CD4-positive, alpha-beta T cell (primary cell): ENCODE measurements at regions not wholly inside any gene's neighbourhood (a gene's known extent, or its start where the extent isn't known, plus 50 kb on each side); places are given as distances from the start of the nearest gene placed in this dataset.
"Not testable (repeated sequence)": the region's sequence is repeated elsewhere in the genome, so short reads cannot be mapped to it uniquely, and the experiment has no call there.

Source experiments
- ATAC-seq: fragments of 200-7000 bp; cut with Tn5 transposase; one replicate; pipeline ENCODE4 v1.10.0; 2022; ENCODE audit warnings: mild to moderate bottlenecking; ENCODE audit not compliant: poor library complexity
- CTCF ChIA-PET: fragments of 350-600 bp; sonication (Branson Sonifier 250); formaldehyde crosslinking; loops from one replicate; lab custom pipeline; 2021; ENCODE audit warnings: antibody characterized with exemption, inconsistent platforms; lab: Charles Lee
- POLR2A ChIA-PET: fragments of 350-600 bp; sonication (Branson Sonifier 250); formaldehyde crosslinking; loops from one replicate; lab custom pipeline; 2021; ENCODE audit warnings: antibody characterized with exemption, inconsistent platforms; lab: Charles Lee
- DNase-seq, 14 experiments: peaks; one replicate each; pipeline ENCODE4 v3.0.0-alpha.2; 2013 to 2020; ENCODE audit warnings: mixed read lengths in 2 of 14
- H3K27ac ChIP-seq, 2 donors: one replicate each; pipeline versions ENCODE4 v1.5.1 to v1.7.0; 2013; ENCODE audit warnings: low read length in 2 of 2, low read depth in 1 of 2, mild to moderate bottlenecking in 1 of 2
- H3K27me3 ChIP-seq, 2 experiments: 1 replicate in 1 of 2; 2 replicates in 1 of 2; pipeline versions ENCODE4 v1.6.1 to v1.7.0; 2013; ENCODE audit warnings: low read length in 2 of 2, control low read depth in 1 of 2, mild to moderate bottlenecking in 1 of 2, moderate library complexity in 1 of 2; ENCODE audit not compliant: insufficient read depth in 2 of 2, control insufficient read depth in 1 of 2
- H3K36me3 ChIP-seq: one replicate; pipeline ENCODE4 v1.6.1; 2013; ENCODE audit warnings: low read length, control low read depth; ENCODE audit not compliant: insufficient read depth
- H3K4me1 ChIP-seq: one replicate; pipeline ENCODE4 v1.6.1; 2013; ENCODE audit warnings: low read length, control low read depth; ENCODE audit not compliant: insufficient read depth
- H3K4me3 ChIP-seq: one replicate; pipeline ENCODE4 v1.5.1; 2013; ENCODE audit warnings: mild to moderate bottlenecking, low read length, moderate library complexity
- H3K9me3 ChIP-seq, 2 experiments: 1 replicate in 1 of 2; 2 replicates in 1 of 2; pipeline versions ENCODE4 v1.6.1 to v1.7.0; 2013; ENCODE audit warnings: low read length in 2 of 2, mild to moderate bottlenecking in 2 of 2, control low read depth in 1 of 2, moderate library complexity in 1 of 2; ENCODE audit not compliant: control insufficient read depth in 1 of 2, insufficient read depth in 1 of 2
- H3K27ac Mint-ChIP-seq: one replicate; pipeline ENCODE4 v1.8.0; 2020; ENCODE audit warnings: mixed read lengths
- H3K27me3 Mint-ChIP-seq: one replicate; pipeline ENCODE4 v1.8.0; 2021; ENCODE audit warnings: mixed read lengths
- H3K36me3 Mint-ChIP-seq: one replicate; pipeline ENCODE4 v1.8.0; 2021; ENCODE audit warnings: low read depth, mixed read lengths
- H3K4me1 Mint-ChIP-seq: one replicate; pipeline ENCODE4 v1.8.0; 2021; ENCODE audit warnings: low read depth, mixed read lengths
- H3K4me3 Mint-ChIP-seq: one replicate; pipeline ENCODE4 v1.8.0; 2020; ENCODE audit warnings: mild to moderate bottlenecking, mixed read lengths
- H3K9me3 Mint-ChIP-seq: one replicate; pipeline ENCODE4 v1.8.0; 2020; ENCODE audit warnings: mixed read lengths
- intact Hi-C, 2 experiments: fragments of 100-400 bp; cut with DNase I in 1 of 2; cut with micrococcal nuclease in 1 of 2; formaldehyde crosslinking; loops; one replicate each; pipeline versions ENCODE4 v1.15.1 to v1.9.0; 2023 to 2025; cut with DNase I, micrococcal nuclease
- TF ChIP-seq, protein P1 (sequence below): fragments of 200-600 bp; IDR thresholded peaks from one replicate; pipeline ENCODE4 v1.8.0; 2022; ENCODE audit warnings: antibody characterized with exemption, mild to moderate bottlenecking

- Mint-ChIP-seq H3K36me3 (no peaks in the 10 kb centered on the region), H3K27me3 (peaks cover 7% of the 10 kb centered on the region), H3K4me1 (no peaks in the 10 kb centered on the region), H3K9me3 (peaks cover 3% of the 10 kb centered on the region), H3K27ac (no peak overlapping the region), H3K4me3 (no peak overlapping the region)
- ATAC-seq (no peak), DNase-seq (no peak)
- intact Hi-C loops = no loop called here
- Histone ChIP-seq H3K27ac (no peak overlapping the region), H3K4me1 (no peaks in the 10 kb centered on the region), H3K4me3 (no peak overlapping the region), H3K36me3 (no peaks in the 10 kb centered on the region), H3K9me3 (peaks cover 0 to 5% of the 10 kb centered on the region in 2 experiments), H3K27me3 (no peaks in the 10 kb centered on the region)
- TF ChIP-seq, protein P1, sequence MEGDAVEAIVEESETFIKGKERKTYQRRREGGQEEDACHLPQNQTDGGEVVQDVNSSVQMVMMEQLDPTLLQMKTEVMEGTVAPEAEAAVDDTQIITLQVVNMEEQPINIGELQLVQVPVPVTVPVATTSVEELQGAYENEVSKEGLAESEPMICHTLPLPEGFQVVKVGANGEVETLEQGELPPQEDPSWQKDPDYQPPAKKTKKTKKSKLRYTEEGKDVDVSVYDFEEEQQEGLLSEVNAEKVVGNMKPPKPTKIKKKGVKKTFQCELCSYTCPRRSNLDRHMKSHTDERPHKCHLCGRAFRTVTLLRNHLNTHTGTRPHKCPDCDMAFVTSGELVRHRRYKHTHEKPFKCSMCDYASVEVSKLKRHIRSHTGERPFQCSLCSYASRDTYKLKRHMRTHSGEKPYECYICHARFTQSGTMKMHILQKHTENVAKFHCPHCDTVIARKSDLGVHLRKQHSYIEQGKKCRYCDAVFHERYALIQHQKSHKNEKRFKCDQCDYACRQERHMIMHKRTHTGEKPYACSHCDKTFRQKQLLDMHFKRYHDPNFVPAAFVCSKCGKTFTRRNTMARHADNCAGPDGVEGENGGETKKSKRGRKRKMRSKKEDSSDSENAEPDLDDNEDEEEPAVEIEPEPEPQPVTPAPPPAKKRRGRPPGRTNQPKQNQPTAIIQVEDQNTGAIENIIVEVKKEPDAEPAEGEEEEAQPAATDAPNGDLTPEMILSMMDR = no peak
- CTCF ChIA-PET = no interaction called here
- POLR2A ChIA-PET = no interaction called here
Observed at GRCh38 chr3:158954420-158954819, 152.6 kb downstream of the MFSD1 start.

- H3K27me3 ChIP-seq, DNase-seq, intact Hi-C loops, H3K9me3 ChIP-seq, H3K36me3 Mint-ChIP-seq, H3K27ac ChIP-seq, POLR2A ChIA-PET, H3K4me3 ChIP-seq, H3K4me1 Mint-ChIP-seq, H3K9me3 Mint-ChIP-seq, H3K4me3 Mint-ChIP-seq, H3K27me3 Mint-ChIP-seq, H3K4me1 ChIP-seq, H3K36me3 ChIP-seq, CTCF ChIA-PET, H3K27ac Mint-ChIP-seq, ATAC-seq: not testable (repeated sequence)
Observed at GRCh38 chr3:158957777-158958176, 155.9 kb downstream of the MFSD1 start.

- Mint-ChIP-seq H3K27ac (no peak overlapping the region), H3K4me3 (no peak overlapping the region), H3K4me1 (no peaks in the 10 kb centered on the region), H3K36me3 (no peaks in the 10 kb centered on the region), H3K9me3 (peaks cover 3% of the 10 kb centered on the region), H3K27me3 (peaks cover 4% of the 10 kb centered on the region)
- H3K36me3 ChIP-seq = no peaks in the 10 kb centered on the region
- H3K9me3 ChIP-seq = peaks cover 0 to 5% of the 10 kb centered on the region in 2 experiments
- DNase-seq (no peak), ATAC-seq (no peak)
- CTCF ChIA-PET = no interaction called here
- H3K4me3 ChIP-seq = no peak overlapping the region
- intact Hi-C loops = no loop called here
- TF ChIP-seq, protein P1 = no peak
- no peak overlapping the region for H3K27ac ChIP-seq
- H3K4me1 ChIP-seq = no peaks in the 10 kb centered on the region
- H3K27me3 ChIP-seq = no peaks in the 10 kb centered on the region
- POLR2A ChIA-PET = no interaction called here
Observed at GRCh38 chr3:158958873-158959272, 157.0 kb downstream of the MFSD1 start.

DNA sequence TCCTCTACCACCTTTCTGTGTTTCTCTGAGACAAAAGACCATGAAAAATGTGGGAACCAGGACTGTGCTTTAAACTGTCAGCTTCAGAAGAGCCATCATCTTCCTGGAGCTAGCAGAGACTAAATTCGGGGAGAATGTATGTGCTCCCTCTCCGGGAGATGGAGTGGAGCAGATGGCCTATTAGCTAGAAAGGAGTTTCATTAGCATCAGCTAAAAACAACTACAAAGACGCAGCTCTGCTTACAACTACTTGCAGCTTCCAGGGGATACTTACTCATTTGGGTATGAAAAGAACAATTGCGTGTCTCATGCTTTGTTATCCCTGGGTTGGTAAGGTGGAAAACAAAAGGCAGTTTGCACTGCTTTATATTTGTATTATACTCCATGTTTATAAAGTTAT lies 159.6 kb downstream of the MFSD1 start:
- H3K4me3 Mint-ChIP-seq = no peak overlapping the region
- ChIA-PET CTCF (no interaction called here), POLR2A (no interaction called here)
- Histone ChIP-seq H3K4me3 (no peak overlapping the region), H3K27ac (no peak overlapping the region), H3K4me1 (no peaks in the 10 kb centered on the region), H3K36me3 (no peaks in the 10 kb centered on the region), H3K27me3 (no peaks in the 10 kb centered on the region), H3K9me3 (peaks cover 0 to 5% of the 10 kb centered on the region in 2 experiments)
- intact Hi-C loops = no loop called here
- no peaks in the 10 kb centered on the region for H3K9me3 Mint-ChIP-seq
- TF ChIP-seq, protein P1 = no peak
- DNase-seq = no peak
- ATAC-seq = no peak
- peaks cover under 1% of the 10 kb centered on the region for H3K27me3 Mint-ChIP-seq
- H3K27ac Mint-ChIP-seq = no peak overlapping the region
- no peaks in the 10 kb centered on the region for H3K36me3 Mint-ChIP-seq
- H3K4me1 Mint-ChIP-seq = no peaks in the 10 kb centered on the region
